Renal pelvis (tissue), 1 donor: ENCODE measurements at regions not wholly inside any gene's neighbourhood (a gene's known extent, or its start where the extent isn't known, plus 50 kb on each side); places are given as distances from the start of the nearest gene placed in this dataset.
"Not testable (repeated sequence)": the region's sequence is repeated elsewhere in the genome, so short reads cannot be mapped to it uniquely, and the experiment has no call there.

Experiments
- DNase-seq: peaks from one replicate; pipeline ENCODE4 v3.0.0-alpha.2; 2013

GRCh38 chr2:222351035-222351434 is 52.2 kb upstream of the PAX3 start:
- DNase-seq = no peak

- DNase-seq = no peak
Measured at GRCh38 chr2:222352981-222353380, 54.2 kb upstream of the PAX3 start.

GRCh38 chr2:222353993-222354392 is 55.2 kb upstream of the PAX3 start:
- no peak for DNase-seq

- DNase-seq = no peak
Measured at GRCh38 chr2:222355860-222356259, 57.1 kb upstream of the PAX3 start.

GRCh38 chr2:222357930-222358329 is 59.1 kb upstream of the PAX3 start:
- DNase-seq = no peak

- DNase-seq = peak; percentile 43
Measured at GRCh38 chr2:222358876-222359275, 60.1 kb upstream of the PAX3 start.

GRCh38 chr2:222360146-222360545 is 61.3 kb upstream of the PAX3 start:
- DNase-seq = no peak

- no peak for DNase-seq
Measured at GRCh38 chr2:222360997-222361396, 62.2 kb upstream of the PAX3 start.

GRCh38 chr2:222361787-222362186 is 62.6 kb upstream of the SGPP2 start:
- no peak for DNase-seq

GRCh38 chr2:222362336-222362735 is 62.0 kb upstream of the SGPP2 start:
- DNase-seq = no peak

- DNase-seq = no peak
Measured at GRCh38 chr2:222364285-222364895, 60.0 kb upstream of the SGPP2 start.

- not testable (repeated sequence) for DNase-seq
Measured at GRCh38 chr2:222368280-222368679, 56.1 kb upstream of the SGPP2 start.

- DNase-seq = no peak
Measured at GRCh38 chr2:222372993-222373392, 51.4 kb upstream of the SGPP2 start.
